ENCODE measurements at regions not wholly inside any gene's neighbourhood (a gene's known extent, or its start where the extent isn't known, plus 50 kb on each side); places are given as distances from the start of the nearest gene placed in this dataset. TPM values are rescaled to one million over a fixed set of nuclear protein-coding genes. Genes with fewer than 3 reads are reported as not detected.

DNA sequence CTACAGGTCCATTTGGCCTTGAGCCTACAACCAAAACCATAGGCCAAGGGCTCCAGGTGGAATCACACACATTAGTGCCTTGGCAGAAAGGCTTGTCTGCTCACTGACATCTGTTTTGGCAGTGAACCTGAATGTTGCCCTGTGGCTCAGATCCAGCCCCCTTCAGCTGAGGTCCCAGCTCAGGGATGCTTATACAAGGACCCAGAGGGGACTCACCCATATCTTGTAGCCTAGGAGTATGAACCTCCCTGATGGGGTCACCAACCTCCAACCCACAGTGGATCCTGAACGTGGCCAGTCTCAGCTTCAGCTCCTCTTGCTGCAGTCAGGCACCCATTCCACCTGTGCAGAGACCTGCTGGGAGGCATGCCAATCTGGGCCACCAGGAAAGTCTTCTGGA lies 50.8 kb upstream of the HMX1 start:
- CTCF ChIA-PET: no interaction called here
- TF ChIP-seq CTCF (IDR thresholded peaks at IDR 0.05): no peak
- TF ChIP-seq EZH2 (IDR thresholded peaks at IDR 0.05; ENCODE audit: borderline replicate concordance, insufficient read depth, low read depth, low read length, poor library complexity, severe bottlenecking): no peak
- H3K79me2 ChIP-seq (ENCODE audit: control insufficient read depth, insufficient read depth, low read length): no peaks in the 10 kb centered on the region
- H3K4me3 Mint-ChIP-seq: no peak overlapping the region
- H3K4me3 ChIP-seq (ENCODE audit: control extremely low read depth in 1 of 5, extremely low read depth in 1 of 5, insufficient read depth in 1 of 5, low read depth in 2 of 5, low read length in 4 of 5): no peak overlapping the region
- no peaks in the 10 kb centered on the region for H4K20me1 ChIP-seq (ENCODE audit: control insufficient read depth, insufficient read depth, low read length, poor library complexity, severe bottlenecking)
- H3K9me3 Mint-ChIP-seq (ENCODE audit: insufficient read depth): peaks cover 10% of the 10 kb centered on the region
- peaks cover 0 to 9% (median 0%) of the 10 kb centered on the region in 4 experiments for H3K27me3 ChIP-seq (replicated peaks in 1 of 4; ENCODE audit: control extremely low read depth in 1 of 4, control insufficient read depth in 3 of 4, insufficient read depth in 4 of 4, low read length in 3 of 4)
- intact Hi-C loops (cut with micrococcal nuclease): no loop called here
- no peaks in the 10 kb centered on the region for H3K36me3 ChIP-seq (replicated peaks in 1 of 2; ENCODE audit: control extremely low read depth in 1 of 2, control insufficient read depth in 1 of 2, extremely low read depth in 1 of 2, insufficient read depth in 2 of 2, low read length in 1 of 2)
- H3K27me3 Mint-ChIP-seq: peaks cover 3% of the 10 kb centered on the region
- WGBS (ENCODE audit: insufficient coverage): 13% methylated on average over 1 of the region's 1 CpG
- no peaks in the 10 kb centered on the region for H3K4me1 ChIP-seq (ENCODE audit: control insufficient read depth in 2 of 2, insufficient read depth in 2 of 2, low read length in 2 of 2)
- peaks cover 0 to 8% (median 0%) of the 10 kb centered on the region in 3 donors for H3K9me3 ChIP-seq (ENCODE audit: control extremely low read depth in 1 of 3, control insufficient read depth in 2 of 3, insufficient read depth in 1 of 3, low read length in 2 of 3)
- no peak for DNase-seq
- H3K9ac ChIP-seq (ENCODE audit: low read length): no peak overlapping the region
- no peak overlapping the region for H3K4me2 ChIP-seq (replicated peaks; ENCODE audit: low read depth, low read length, poor library complexity, severe bottlenecking)
- H3K4me1 Mint-ChIP-seq: no peaks in the 10 kb centered on the region
- H3K27ac Mint-ChIP-seq: no peak overlapping the region
- ATAC-seq (ENCODE audit: low read depth): no peak
- no peak overlapping the region for H3K27ac ChIP-seq (ENCODE audit: low read length in 2 of 2)
- POLR2A ChIA-PET: no interaction called here
- H2AFZ ChIP-seq (ENCODE audit: insufficient read depth, low read depth, low read length, poor library complexity, severe bottlenecking): no peak overlapping the region

- DNase-seq (no peak), ATAC-seq (ENCODE audit: low read depth) (no peak)
- H3K27me3 ChIP-seq (replicated peaks in 1 of 4; ENCODE audit: control extremely low read depth in 1 of 4, control insufficient read depth in 3 of 4, insufficient read depth in 4 of 4, low read length in 3 of 4): peaks cover 0 to 9% (median 0%) of the 10 kb centered on the region in 4 experiments
- 67% methylated on average over 1 of the region's 3 CpGs for WGBS (ENCODE audit: insufficient coverage)
- intact Hi-C loops (cut with micrococcal nuclease): no loop called here
- H4K20me1 ChIP-seq (ENCODE audit: control insufficient read depth, insufficient read depth, low read length, poor library complexity, severe bottlenecking): no peaks in the 10 kb centered on the region
- peaks cover 0 to 8% (median 0%) of the 10 kb centered on the region in 3 donors for H3K9me3 ChIP-seq (ENCODE audit: control extremely low read depth in 1 of 3, control insufficient read depth in 2 of 3, insufficient read depth in 1 of 3, low read length in 2 of 3)
- no peak overlapping the region for H3K9ac ChIP-seq (ENCODE audit: low read length)
- TF ChIP-seq CTCF (IDR thresholded peaks at IDR 0.05) (no peak), EZH2 (IDR thresholded peaks at IDR 0.05; ENCODE audit: borderline replicate concordance, insufficient read depth, low read depth, low read length, poor library complexity, severe bottlenecking) (no peak)
- H3K9me3 Mint-ChIP-seq (ENCODE audit: insufficient read depth): peaks cover 10% of the 10 kb centered on the region
- H3K4me3 Mint-ChIP-seq: no peak overlapping the region
- H3K27ac ChIP-seq (ENCODE audit: low read length in 2 of 2): no peak overlapping the region
- no peaks in the 10 kb centered on the region for H3K79me2 ChIP-seq (ENCODE audit: control insufficient read depth, insufficient read depth, low read length)
- no peak overlapping the region for H3K4me3 ChIP-seq (ENCODE audit: control extremely low read depth in 1 of 5, extremely low read depth in 1 of 5, insufficient read depth in 1 of 5, low read depth in 2 of 5, low read length in 4 of 5)
- no peaks in the 10 kb centered on the region for H3K4me1 Mint-ChIP-seq
- H3K4me2 ChIP-seq (replicated peaks; ENCODE audit: low read depth, low read length, poor library complexity, severe bottlenecking): no peak overlapping the region
- no peak overlapping the region for H3K27ac Mint-ChIP-seq
- ChIA-PET CTCF (no interaction called here), POLR2A (no interaction called here)
- H3K36me3 ChIP-seq (replicated peaks in 1 of 2; ENCODE audit: control extremely low read depth in 1 of 2, control insufficient read depth in 1 of 2, extremely low read depth in 1 of 2, insufficient read depth in 2 of 2, low read length in 1 of 2): no peaks in the 10 kb centered on the region
- no peak overlapping the region for H2AFZ ChIP-seq (ENCODE audit: insufficient read depth, low read depth, low read length, poor library complexity, severe bottlenecking)
- peaks cover 3% of the 10 kb centered on the region for H3K27me3 Mint-ChIP-seq
- no peaks in the 10 kb centered on the region for H3K4me1 ChIP-seq (ENCODE audit: control insufficient read depth in 2 of 2, insufficient read depth in 2 of 2, low read length in 2 of 2)
Observed at GRCh38 chr4:8921465-8921864, 49.8 kb upstream of the HMX1 start.

Small RNAs in the stretch of these regions (small RNA-seq; reads per million reads assigned to genes)
- not detected for gene SNRPCP16 (ENCODE audit: insufficient read length, low read depth, low replicate concordance)

Measured in B cell (primary cell).